Panc1 (cell line): ENCODE measurements at regions not wholly inside any gene's neighbourhood (a gene's known extent, or its start where the extent isn't known, plus 50 kb on each side); places are given as distances from the start of the nearest gene placed in this dataset.

Experiments used
- ATAC-seq: fragments of 200-7000 bp; cut with Tn5 transposase; 2 replicates; pipeline ENCODE4 v1.9.1; 2020; ENCODE audit warnings: mild to moderate bottlenecking, moderate library complexity
- BruUV-seq: library from RNA; stranded (reverse); fragments of 400-500 nt; replicated peaks from 2 replicates; lab custom pipeline; 2021; lab: Mats Ljungman, UMichigan
- CTCF ChIA-PET: fragments of 300-600 bp; sonication (Branson Sonifier 250); formaldehyde crosslinking; loops from one replicate; lab custom pipeline; 2022; ENCODE audit warnings: antibody characterized with exemption; lab: Charles Lee
- POLR2A ChIA-PET: fragments of 300-600 bp; sonication (Branson Sonifier 250); formaldehyde crosslinking; loops from one replicate; lab custom pipeline; 2022; ENCODE audit warnings: antibody characterized with exemption; lab: Charles Lee
- DNase-seq: peaks from one replicate; pipeline ENCODE4 v3.0.0-alpha.2; 2010; ENCODE audit warnings: low read depth, low spot score
- H3K27ac ChIP-seq: 2 replicates; pipeline ENCODE4 v1.5.1; 2011; ENCODE audit warnings: mild to moderate bottlenecking, low read length, inconsistent platforms
- H3K27me3 ChIP-seq: fragments of 200-500 bp; sonication (Bioruptor generic); 2 replicates; pipeline ENCODE4 v1.6.0; 2014; ENCODE audit warnings: low read length, inconsistent platforms; ENCODE audit not compliant: control insufficient read depth, insufficient read depth
- H3K36me3 ChIP-seq: fragments of 200-500 bp; sonication (Bioruptor generic); 2 replicates; pipeline ENCODE4 v1.5.1; 2014; ENCODE audit warnings: inconsistent platforms, mild to moderate bottlenecking, low read length, moderate library complexity; ENCODE audit not compliant: control insufficient read depth, insufficient read depth
- H3K4me1 ChIP-seq: 2 replicates; pipeline ENCODE4 v1.5.1; 2011; ENCODE audit warnings: inconsistent platforms, mild to moderate bottlenecking, low read length, moderate library complexity; ENCODE audit not compliant: control insufficient read depth, insufficient read depth
- H3K4me3 ChIP-seq, 2 experiments: 2 replicates each; pipeline ENCODE4 v1.5.1; 2011 to 2012; ENCODE audit warnings: low read depth in 2 of 2, low read length in 2 of 2, mild to moderate bottlenecking in 2 of 2, inconsistent platforms in 1 of 2, moderate library complexity in 1 of 2
- H3K9me3 ChIP-seq: fragments of 200-500 bp; sonication (Bioruptor generic); 2 replicates; pipeline ENCODE4 v1.5.1; 2014; ENCODE audit warnings: low read depth, mild to moderate bottlenecking, inconsistent platforms, low read length, moderate library complexity; ENCODE audit not compliant: control insufficient read depth, insufficient read depth
- CTCF ChIP-seq: fragments of 450-650 bp; IDR thresholded peaks from 2 replicates; pipeline ENCODE4 v1.5.1; 2017; ENCODE audit warnings: mild to moderate bottlenecking
- POLR2AphosphoS5 ChIP-seq: IDR thresholded peaks from 2 replicates; pipeline ENCODE4 v1.6.1; 2012; ENCODE audit warnings: mild to moderate bottlenecking, low read depth, low read length, moderate library complexity
- REST ChIP-seq, 2 experiments: IDR thresholded peaks; 2 replicates each; pipeline ENCODE4 v1.6.1; 2011 to 2012; ENCODE audit warnings: low read depth in 2 of 2, control low read depth in 1 of 2, low read length in 1 of 2, mild to moderate bottlenecking in 1 of 2, moderate library complexity in 1 of 2; ENCODE audit not compliant: insufficient read depth in 1 of 2
- SIN3A ChIP-seq: IDR thresholded peaks from 2 replicates; pipeline ENCODE4 v1.6.1; 2012; ENCODE audit warnings: low read depth, mild to moderate bottlenecking, low read length, moderate library complexity, borderline replicate concordance; ENCODE audit not compliant: insufficient read depth
- TCF7L2 ChIP-seq: IDR thresholded peaks from 2 replicates; pipeline ENCODE4 v1.6.1; 2011; ENCODE audit warnings: mild to moderate bottlenecking, low read depth, low read length, inconsistent platforms
- in situ Hi-C: cut with HindIII; loops from 2 replicates; pipeline ENCODE4 v1.10.0; 2016; ENCODE audit warnings: low sequenced_read_pairs, low pct_unique_long_range_greater_than_20kb
- intact Hi-C: fragments of 100-400 bp; cut with micrococcal nuclease; formaldehyde crosslinking; loops from one replicate; pipeline ENCODE4 v1.10.0; 2022; ENCODE audit not compliant: unreplicated experiment

GRCh38 chr1:237959838-237960237 lies 69.1 kb upstream of the ZP4 start:
- TF ChIP-seq TCF7L2 (no peak), POLR2AphosphoS5 (no peak), CTCF (no peak), REST (IDR thresholded peaks at IDR 0.05; ENCODE audit: insufficient read depth in 1 of 2, low read depth in 2 of 2, low read length in 1 of 2) (no peak), SIN3A (no peak)
- no peaks in the 10 kb centered on the region for H3K4me1 ChIP-seq
- CTCF ChIA-PET = no interaction called here
- H3K4me3 ChIP-seq = no peak overlapping the region
- POLR2A ChIA-PET = no interaction called here
- H3K27me3 ChIP-seq = no peaks in the 10 kb centered on the region
- in situ Hi-C loops (no loop called here), intact Hi-C loops (no loop called here)
- no peak for DNase-seq
- no peak for ATAC-seq
- no peaks in the 10 kb centered on the region for H3K36me3 ChIP-seq
- no peak overlapping the region for H3K27ac ChIP-seq
- BruUV-seq = no TSS peak
- H3K9me3 ChIP-seq = no peaks in the 10 kb centered on the region

- no TSS peak for BruUV-seq
- Histone ChIP-seq H3K4me3 (no peak overlapping the region), H3K9me3 (no peaks in the 10 kb centered on the region), H3K4me1 (no peaks in the 10 kb centered on the region), H3K27ac (no peak overlapping the region), H3K36me3 (no peaks in the 10 kb centered on the region), H3K27me3 (no peaks in the 10 kb centered on the region)
- CTCF ChIA-PET = no interaction called here
- ATAC-seq (no peak), DNase-seq (no peak)
- TF ChIP-seq CTCF (peak; percentile 16; the same call in 1 of the 2 replicates), SIN3A (no peak), POLR2AphosphoS5 (no peak)
- in situ Hi-C loops = no loop called here
- POLR2A ChIA-PET = no interaction called here
- intact Hi-C loops = no loop called here
Observed at GRCh38 chr1:237953238-237953637, 62.5 kb upstream of the ZP4 start.
